Neutrophil (primary cell): ENCODE measurements at regions not wholly inside any gene's neighbourhood (a gene's known extent, or its start where the extent isn't known, plus 50 kb on each side); places are given as distances from the start of the nearest gene placed in this dataset.

Experiments
- H3K27ac ChIP-seq: fragments of 200-600 bp; sonication (generic); 2 replicates; pipeline ENCODE4 v1.5.1; 2016; ENCODE audit warnings: mild to moderate bottlenecking, moderate library complexity
- H3K27me3 ChIP-seq: fragments of 200-600 bp; sonication (generic); 2 replicates; pipeline ENCODE4 v1.6.0; 2016; ENCODE audit warnings: mild to moderate bottlenecking
- H3K36me3 ChIP-seq: fragments of 200-600 bp; sonication (generic); 2 replicates; pipeline ENCODE4 v1.5.1; 2017
- H3K4me1 ChIP-seq, 2 experiments: fragments of 200-600 bp in 1 of 2; sonication (generic) in 1 of 2; 1 replicate in 1 of 2; 2 replicates in 1 of 2; pipeline versions ENCODE4 v1.5.1 to v1.6.1; 2013 to 2016; ENCODE audit warnings: low read depth in 1 of 2, low read length in 1 of 2, mild to moderate bottlenecking in 1 of 2, moderate library complexity in 1 of 2; ENCODE audit not compliant: control insufficient read depth in 1 of 2, insufficient read depth in 1 of 2
- H3K4me3 ChIP-seq, 2 experiments: fragments of 200-600 bp in 1 of 2; sonication (generic) in 1 of 2; 1 replicate in 1 of 2; 2 replicates in 1 of 2; pipeline ENCODE4 v1.5.1; 2013 to 2016; ENCODE audit warnings: low read depth in 1 of 2, low read length in 1 of 2, mild to moderate bottlenecking in 1 of 2, moderate library complexity in 1 of 2
- H3K9me3 ChIP-seq: fragments of 200-600 bp; sonication (generic); 2 replicates; pipeline ENCODE4 v1.5.1; 2016
- CTCF ChIP-seq: fragments of 200-600 bp; sonication (generic); IDR thresholded peaks from 2 replicates; pipeline ENCODE4 v1.5.1; 2016; ENCODE audit warnings: antibody characterized with exemption

GRCh38 chr1:184197831-184198230 is 146.3 kb downstream of the TSEN15 start:
- H3K4me1 ChIP-seq = no peaks in the 10 kb centered on the region
- no peak overlapping the region for H3K27ac ChIP-seq
- no peaks in the 10 kb centered on the region for H3K27me3 ChIP-seq
- no peaks in the 10 kb centered on the region for H3K36me3 ChIP-seq
- no peak for TF ChIP-seq CTCF
- no peaks in the 10 kb centered on the region for H3K9me3 ChIP-seq
- H3K4me3 ChIP-seq = no peak overlapping the region

GRCh38 chr1:184199036-184199435 is 147.5 kb downstream of the TSEN15 start:
- Histone ChIP-seq H3K4me3 (no peak overlapping the region), H3K4me1 (no peaks in the 10 kb centered on the region), H3K27me3 (no peaks in the 10 kb centered on the region), H3K36me3 (no peaks in the 10 kb centered on the region), H3K9me3 (no peaks in the 10 kb centered on the region), H3K27ac (no peak overlapping the region)
- no peak for TF ChIP-seq CTCF

- no peak for TF ChIP-seq CTCF
- Histone ChIP-seq H3K36me3 (no peaks in the 10 kb centered on the region), H3K27me3 (no peaks in the 10 kb centered on the region), H3K9me3 (no peaks in the 10 kb centered on the region), H3K4me3 (no peak overlapping the region), H3K27ac (no peak overlapping the region), H3K4me1 (no peaks in the 10 kb centered on the region)
These were observed 148.0 kb downstream of the TSEN15 start for GRCh38 chr1:184199438-184200085.

- no peaks in the 10 kb centered on the region for H3K36me3 ChIP-seq
- no peaks in the 10 kb centered on the region for H3K27me3 ChIP-seq
- H3K4me3 ChIP-seq = no peak overlapping the region
- TF ChIP-seq CTCF = no peak
- no peak overlapping the region for H3K27ac ChIP-seq
- H3K4me1 ChIP-seq = no peaks in the 10 kb centered on the region
- H3K9me3 ChIP-seq = no peaks in the 10 kb centered on the region
These were observed 157.1 kb downstream of the TSEN15 start for GRCh38 chr1:184208622-184209021.

- Histone ChIP-seq H3K4me1 (no peaks in the 10 kb centered on the region), H3K9me3 (no peaks in the 10 kb centered on the region), H3K4me3 (no peak overlapping the region), H3K27ac (no peak overlapping the region), H3K36me3 (no peaks in the 10 kb centered on the region), H3K27me3 (no peaks in the 10 kb centered on the region)
- TF ChIP-seq CTCF = no peak
These were observed 158.5 kb downstream of the TSEN15 start for GRCh38 chr1:184210031-184210430.
